GM12878 (cell line): ENCODE measurements at regions not wholly inside any gene's neighbourhood (a gene's known extent, or its start where the extent isn't known, plus 50 kb on each side); places are given as distances from the start of the nearest gene placed in this dataset.

Experiments used
- ATAC-seq: fragments of 200-7000 bp; cut with Tn5 transposase; 3 replicates; pipeline ENCODE4 v1.9.1; 2020; ENCODE audit warnings: mild to moderate bottlenecking, moderate library complexity
- BruUV-seq: library from RNA; stranded (reverse); fragments of 400-500 nt; replicated peaks from 2 replicates; lab custom pipeline; 2021; lab: Mats Ljungman, UMichigan
- CTCF ChIA-PET: fragments of 300-600 bp; sonication (Branson Sonifier 250); formaldehyde crosslinking; extraction: SDS; loops from one replicate; lab custom pipeline; 2021; ENCODE audit warnings: inconsistent platforms; lab: Yijun Ruan, JAX
- POLR2A ChIA-PET: fragments of 350-600 bp; formaldehyde crosslinking; extraction: SDS; loops from one replicate; lab custom pipeline; 2021; ENCODE audit warnings: inconsistent platforms; lab: Charles Lee
- RAD21 ChIA-PET: fragments of 300-600 bp; sonication (Branson Sonifier 250); formaldehyde crosslinking; loops from one replicate; lab custom pipeline; 2023; ENCODE audit warnings: antibody characterized with exemption; ENCODE audit not compliant: unreplicated experiment; lab: Charles Lee
- SMC1A ChIA-PET: fragments of 300-600 bp; sonication (Branson Sonifier 250); formaldehyde crosslinking; loops from one replicate; lab custom pipeline; 2023; ENCODE audit not compliant: unreplicated experiment, uncharacterized antibody; lab: Charles Lee
- DNase-seq: peaks from one replicate; pipeline ENCODE4 v3.0.0-alpha.2; 2011; ENCODE audit warnings: low read depth, low spot score
- FAIRE-seq: peaks from 3 replicates; lab custom pipeline; 2011; peaks lifted over from hg19 to GRCh38; lab: Jason Lieb, UNC
- H2AFZ ChIP-seq: 2 replicates; pipeline ENCODE4 v1.6.0; 2011; ENCODE audit warnings: low read depth, low read length, control low read depth; ENCODE audit not compliant: control insufficient read depth
- H3K27ac ChIP-seq: 2 replicates; pipeline ENCODE4 v1.5.1; 2011; ENCODE audit warnings: control low read depth; ENCODE audit not compliant: control insufficient read depth, insufficient read depth
- H3K27me3 ChIP-seq, 2 experiments: replicated peaks in 1 of 2; 2 replicates each; pipeline versions ENCODE4 v1.6.0 to v1.6.1; 2011; ENCODE audit warnings: low read length in 1 of 2; ENCODE audit not compliant: control insufficient read depth in 2 of 2, insufficient read depth in 2 of 2
- H3K36me3 ChIP-seq, 2 experiments: 2 replicates each; pipeline ENCODE4 v1.5.1; 2011; ENCODE audit warnings: low read length in 1 of 2; ENCODE audit not compliant: control insufficient read depth in 2 of 2, insufficient read depth in 2 of 2
- H3K4me1 ChIP-seq: 2 replicates; pipeline ENCODE4 v1.6.1; 2011; ENCODE audit warnings: mild to moderate bottlenecking, low read length, moderate library complexity, mixed read lengths; ENCODE audit not compliant: control insufficient read depth, insufficient read depth
- H3K4me2 ChIP-seq: 2 replicates; pipeline ENCODE4 v1.6.0; 2011; ENCODE audit warnings: control low read depth; ENCODE audit not compliant: control insufficient read depth, insufficient read depth
- H3K4me3 ChIP-seq: fragments of 200-600 bp; sonication (generic); 2 replicates; pipeline ENCODE4 v1.5.1; 2016
- H3K79me2 ChIP-seq: 2 replicates; pipeline ENCODE4 v1.6.0; 2011; ENCODE audit warnings: low read length; ENCODE audit not compliant: control insufficient read depth, insufficient read depth
- H3K9ac ChIP-seq: 2 replicates; pipeline ENCODE4 v1.8.0; 2011; ENCODE audit warnings: low read length, control low read depth, mixed read lengths; ENCODE audit not compliant: control insufficient read depth, insufficient read depth
- H3K9me3 ChIP-seq: replicated peaks from 3 replicates; pipeline ENCODE4 v1.5.1; 2011; ENCODE audit warnings: mild to moderate bottlenecking, low read length; ENCODE audit not compliant: control insufficient read depth, insufficient read depth
- H4K20me1 ChIP-seq: 2 replicates; pipeline ENCODE4 v1.6.0; 2011; ENCODE audit not compliant: control insufficient read depth, insufficient read depth
- BHLHE40 ChIP-seq, 2 experiments: fragments of 450-650 bp in 1 of 2; IDR thresholded peaks; 2 replicates each; pipeline ENCODE4 v1.6.1; 2011 to 2017; ENCODE audit warnings: low read depth in 2 of 2, borderline replicate concordance in 1 of 2, improper control_type of control experiment in 1 of 2, low read length in 1 of 2, mild to moderate bottlenecking in 1 of 2
- FOXK2 ChIP-seq: fragments of 450-650 bp; IDR thresholded peaks from 2 replicates; pipeline ENCODE4 v1.6.1; 2017; ENCODE audit warnings: mild to moderate bottlenecking, moderate library complexity
- HCFC1 ChIP-seq: fragments of 150-350 bp; IDR thresholded peaks from 2 replicates; pipeline ENCODE4 v1.6.1; 2014; ENCODE audit warnings: low read length
- HDAC2 ChIP-seq: fragments of 200-600 bp; sonication (generic); IDR thresholded peaks from 2 replicates; pipeline ENCODE4 v1.6.1; 2017
- IKZF2 ChIP-seq, 2 experiments: fragments of 450-650 bp; IDR thresholded peaks; 2 replicates each; pipeline ENCODE4 v1.6.1; 2017; ENCODE audit warnings: mild to moderate bottlenecking in 2 of 2, moderate library complexity in 2 of 2
- JUND ChIP-seq: IDR thresholded peaks from 2 replicates; pipeline ENCODE4 v1.6.1; 2012; ENCODE audit warnings: low read depth, mild to moderate bottlenecking, low read length, improper control_type of control experiment, moderate library complexity
- NR2F1 ChIP-seq: fragments of 450-650 bp; conservative IDR thresholded peaks from 2 replicates; pipeline ENCODE4 v1.6.1; 2017; ENCODE audit warnings: mild to moderate bottlenecking
- REST ChIP-seq: IDR thresholded peaks from 2 replicates; pipeline ENCODE4 v1.6.1; 2012; ENCODE audit warnings: mild to moderate bottlenecking, low read depth, low read length
- RUNX3 ChIP-seq: IDR thresholded peaks from 2 replicates; pipeline ENCODE4 v1.6.1; 2012; ENCODE audit warnings: low read length, inconsistent platforms
- SMC3 ChIP-seq: IDR thresholded peaks from 2 replicates; pipeline ENCODE4 v1.6.1; 2011; ENCODE audit warnings: low read length, improper control_type of control experiment, borderline replicate concordance
- SREBF1 ChIP-seq: IDR thresholded peaks from 2 replicates; pipeline ENCODE4 v1.6.1; 2012; ENCODE audit warnings: mild to moderate bottlenecking, low read length
- SUPT20H ChIP-seq: IDR thresholded peaks from 2 replicates; pipeline ENCODE4 v1.6.1; 2011; ENCODE audit warnings: low read depth, mild to moderate bottlenecking, low read length, moderate library complexity, borderline replicate concordance; ENCODE audit not compliant: control insufficient read depth
- TARDBP ChIP-seq: IDR thresholded peaks from 2 replicates; pipeline ENCODE4 v1.6.1; 2016; ENCODE audit warnings: borderline replicate concordance
- TCF3 ChIP-seq: IDR thresholded peaks from 2 replicates; pipeline ENCODE4 v1.6.1; 2012; ENCODE audit warnings: low read depth, mild to moderate bottlenecking, low read length, borderline replicate concordance; ENCODE audit not compliant: insufficient read depth
- USF1 ChIP-seq: IDR thresholded peaks from 2 replicates; pipeline ENCODE4 v1.6.1; 2011; ENCODE audit warnings: borderline replicate concordance, low read depth, mild to moderate bottlenecking, moderate library complexity, mixed read lengths, low read length; ENCODE audit not compliant: insufficient read depth; ENCODE audit errors: extremely low read length
- ZNF274 ChIP-seq: IDR thresholded peaks from one replicate; pipeline ENCODE4 v1.8.0; 2011; ENCODE audit not compliant: insufficient read length, insufficient read depth
- WGBS: methylation state at CpG from one replicate; pipeline ENCODE4 v1.1.6; 2016; ENCODE audit warnings: low lambda C conversion rate; ENCODE audit not compliant: insufficient replicate concordance, insufficient coverage; ENCODE audit errors: missing lambda C conversion rate; 5-methylcytosine and 5-hydroxymethylcytosine counted together
- in situ Hi-C: fragments of 300-500 bp; cut with MboI; formaldehyde crosslinking; loops from 9 replicates; pipeline ENCODE4 v1.14.3; 2018; ENCODE audit warnings: mixed read lengths
- intact Hi-C: fragments of 100-400 bp; cut with micrococcal nuclease; formaldehyde crosslinking; loops from one replicate; pipeline ENCODE4 v1.14.2; 2022; ENCODE audit not compliant: unreplicated experiment

- no peak for FAIRE-seq
- Histone ChIP-seq H3K9me3 (no peaks in the 10 kb centered on the region), H3K79me2 (no peaks in the 10 kb centered on the region), H3K4me3 (no peak overlapping the region), H3K36me3 (no peaks in the 10 kb centered on the region), H3K4me1 (peaks cover 8% of the 10 kb centered on the region), H2AFZ (no peak overlapping the region), H3K4me2 (no peak overlapping the region), H3K27me3 (no peaks in the 10 kb centered on the region), H3K9ac (no peak overlapping the region), H3K27ac (no peak overlapping the region), H4K20me1 (no peaks in the 10 kb centered on the region)
- intact Hi-C loops (no loop called here), in situ Hi-C loops (no loop called here)
- ChIA-PET POLR2A (no interaction called here), CTCF (no interaction called here), SMC1A (no interaction called here), RAD21 (no interaction called here)
- DNase-seq: no peak
- no TSS peak for BruUV-seq
- no peak for TF ChIP-seq RUNX3
- no peak for TF ChIP-seq BHLHE40 (IDR thresholded peaks at IDR 0.05; ENCODE audit: borderline replicate concordance in 1 of 2, low read depth in 2 of 2, low read length in 1 of 2)
- no peak for TF ChIP-seq HDAC2
- no peak for TF ChIP-seq SMC3
- TF ChIP-seq IKZF2 (IDR thresholded peaks at IDR 0.05): no peak
- no peak for TF ChIP-seq ZNF274
- no peak for TF ChIP-seq HCFC1
- no peak for TF ChIP-seq TCF3
- no peak for TF ChIP-seq SUPT20H
- no peak for TF ChIP-seq TARDBP
- no peak for TF ChIP-seq NR2F1
- no peak for TF ChIP-seq SREBF1
- TF ChIP-seq USF1: no peak
- no peak for TF ChIP-seq FOXK2
- no peak for TF ChIP-seq REST
- no peak for TF ChIP-seq JUND
- 63% methylated on average over 6 of the region's 6 CpGs for whole genome bisulfite sequencing
- no peak for ATAC-seq
These were observed 224.8 kb upstream of the RREB1 start for GRCh38 chr6:6883011-6883410.
